ENCODE measurements at regions not wholly inside any gene's neighbourhood (a gene's known extent, or its start where the extent isn't known, plus 50 kb on each side); places are given as distances from the start of the nearest gene placed in this dataset.

DNA sequence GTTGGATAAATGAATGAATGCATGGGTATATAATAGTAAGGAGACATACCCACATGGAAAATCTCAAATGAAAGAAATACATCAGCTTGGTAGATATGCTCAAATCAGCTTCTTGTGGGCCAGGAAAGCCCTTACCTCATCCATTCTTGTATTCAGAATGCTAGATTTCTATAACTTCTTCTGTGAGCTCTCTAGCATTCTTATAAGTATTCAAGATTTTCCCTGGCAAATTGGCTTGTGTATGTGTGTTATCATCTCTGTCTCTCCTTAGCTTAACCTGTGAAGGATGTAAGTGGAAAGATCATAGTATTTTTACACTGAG, 100.8 kb downstream of the OR2B2 start:
- TF ChIP-seq, protein P1, sequence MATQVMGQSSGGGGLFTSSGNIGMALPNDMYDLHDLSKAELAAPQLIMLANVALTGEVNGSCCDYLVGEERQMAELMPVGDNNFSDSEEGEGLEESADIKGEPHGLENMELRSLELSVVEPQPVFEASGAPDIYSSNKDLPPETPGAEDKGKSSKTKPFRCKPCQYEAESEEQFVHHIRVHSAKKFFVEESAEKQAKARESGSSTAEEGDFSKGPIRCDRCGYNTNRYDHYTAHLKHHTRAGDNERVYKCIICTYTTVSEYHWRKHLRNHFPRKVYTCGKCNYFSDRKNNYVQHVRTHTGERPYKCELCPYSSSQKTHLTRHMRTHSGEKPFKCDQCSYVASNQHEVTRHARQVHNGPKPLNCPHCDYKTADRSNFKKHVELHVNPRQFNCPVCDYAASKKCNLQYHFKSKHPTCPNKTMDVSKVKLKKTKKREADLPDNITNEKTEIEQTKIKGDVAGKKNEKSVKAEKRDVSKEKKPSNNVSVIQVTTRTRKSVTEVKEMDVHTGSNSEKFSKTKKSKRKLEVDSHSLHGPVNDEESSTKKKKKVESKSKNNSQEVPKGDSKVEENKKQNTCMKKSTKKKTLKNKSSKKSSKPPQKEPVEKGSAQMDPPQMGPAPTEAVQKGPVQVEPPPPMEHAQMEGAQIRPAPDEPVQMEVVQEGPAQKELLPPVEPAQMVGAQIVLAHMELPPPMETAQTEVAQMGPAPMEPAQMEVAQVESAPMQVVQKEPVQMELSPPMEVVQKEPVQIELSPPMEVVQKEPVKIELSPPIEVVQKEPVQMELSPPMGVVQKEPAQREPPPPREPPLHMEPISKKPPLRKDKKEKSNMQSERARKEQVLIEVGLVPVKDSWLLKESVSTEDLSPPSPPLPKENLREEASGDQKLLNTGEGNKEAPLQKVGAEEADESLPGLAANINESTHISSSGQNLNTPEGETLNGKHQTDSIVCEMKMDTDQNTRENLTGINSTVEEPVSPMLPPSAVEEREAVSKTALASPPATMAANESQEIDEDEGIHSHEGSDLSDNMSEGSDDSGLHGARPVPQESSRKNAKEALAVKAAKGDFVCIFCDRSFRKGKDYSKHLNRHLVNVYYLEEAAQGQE (IDR thresholded peaks at IDR 0.05; ENCODE audit: insufficient read depth in 1 of 2, low read depth in 2 of 2, low read length in 2 of 2): no peak
- TF ChIP-seq TAF1 (IDR thresholded peaks at IDR 0.05; ENCODE audit: borderline replicate concordance, insufficient read depth, low read length): no peak
